DOHH2 (cell line): ENCODE measurements at regions not wholly inside any gene's neighbourhood (a gene's known extent, or its start where the extent isn't known, plus 50 kb on each side); places are given as distances from the start of the nearest gene placed in this dataset.

Experiments
- H3F3A ChIP-seq: fragments of 200-600 bp; sonication (generic), shearing (Covaris generic); 2 replicates; pipeline ENCODE4 v1.6.0; 2016; ENCODE audit warnings: antibody characterized with exemption, mild to moderate bottlenecking; ENCODE audit not compliant: control insufficient read depth, insufficient read depth
- H3K27ac ChIP-seq: fragments of 200-600 bp; sonication (generic); 2 replicates; pipeline ENCODE4 v1.5.1; 2014; ENCODE audit warnings: low read depth, mild to moderate bottlenecking, low read length, moderate library complexity
- H3K27me3 ChIP-seq: fragments of 200-600 bp; sonication (generic); 2 replicates; pipeline ENCODE4 v1.6.1; 2014; ENCODE audit warnings: mild to moderate bottlenecking, low read length, mixed read lengths; ENCODE audit not compliant: control insufficient read depth
- H3K36me3 ChIP-seq: fragments of 200-600 bp; sonication (generic); 2 replicates; pipeline ENCODE4 v1.6.1; 2014; ENCODE audit warnings: mild to moderate bottlenecking, low read length, moderate library complexity, mixed read lengths; ENCODE audit not compliant: control insufficient read depth
- H3K4me1 ChIP-seq: fragments of 200-600 bp; sonication (generic); 2 replicates; pipeline ENCODE4 v1.6.1; 2014; ENCODE audit warnings: mild to moderate bottlenecking, low read length, mixed read lengths; ENCODE audit not compliant: control insufficient read depth
- H3K4me2 ChIP-seq: fragments of 200-600 bp; sonication (generic); 2 replicates; pipeline ENCODE4 v1.6.0; 2014; ENCODE audit warnings: mild to moderate bottlenecking, low read length, moderate library complexity
- H3K4me3 ChIP-seq: fragments of 200-600 bp; sonication (generic); 2 replicates; pipeline ENCODE4 v1.5.1; 2014; ENCODE audit warnings: mild to moderate bottlenecking, low read length, mixed read lengths
- H3K79me2 ChIP-seq: fragments of 200-600 bp; sonication (generic); 2 replicates; pipeline ENCODE4 v1.6.1; 2014; ENCODE audit warnings: mild to moderate bottlenecking, low read length, mixed read lengths; ENCODE audit not compliant: control insufficient read depth
- H3K9me2 ChIP-seq: fragments of 200-600 bp; sonication (generic); replicated peaks from 2 replicates; pipeline ENCODE4 v1.6.1; 2014; ENCODE audit warnings: mild to moderate bottlenecking, low read length, mixed read lengths; ENCODE audit not compliant: control insufficient read depth
- H3K9me3 ChIP-seq: fragments of 200-600 bp; sonication (generic); 2 replicates; pipeline ENCODE4 v1.6.1; 2014; ENCODE audit warnings: antibody characterized with exemption, low read length, mixed read lengths; ENCODE audit not compliant: control insufficient read depth, insufficient read depth
- H4K20me1 ChIP-seq: fragments of 200-600 bp; sonication (generic); 2 replicates; pipeline ENCODE4 v1.6.0; 2014; ENCODE audit warnings: low read depth, mild to moderate bottlenecking, antibody characterized with exemption, low read length, moderate library complexity; ENCODE audit not compliant: control insufficient read depth, insufficient read depth
- EZH2phosphoT487 ChIP-seq: fragments of 200-600 bp; sonication (generic); IDR thresholded peaks from 2 replicates; pipeline ENCODE4 v1.6.1; 2017; ENCODE audit warnings: borderline replicate concordance, mild to moderate bottlenecking, antibody characterized with exemption, low read length, moderate library complexity, mixed read lengths
- TF ChIP-seq, protein P1 (sequence below): fragments of 200-600 bp; sonication (generic); IDR thresholded peaks from one replicate; pipeline ENCODE4 v1.5.1; 2014; ENCODE audit warnings: antibody characterized with exemption, mild to moderate bottlenecking, low read depth, low read length; ENCODE audit not compliant: poor library complexity, severe bottlenecking

DNA sequence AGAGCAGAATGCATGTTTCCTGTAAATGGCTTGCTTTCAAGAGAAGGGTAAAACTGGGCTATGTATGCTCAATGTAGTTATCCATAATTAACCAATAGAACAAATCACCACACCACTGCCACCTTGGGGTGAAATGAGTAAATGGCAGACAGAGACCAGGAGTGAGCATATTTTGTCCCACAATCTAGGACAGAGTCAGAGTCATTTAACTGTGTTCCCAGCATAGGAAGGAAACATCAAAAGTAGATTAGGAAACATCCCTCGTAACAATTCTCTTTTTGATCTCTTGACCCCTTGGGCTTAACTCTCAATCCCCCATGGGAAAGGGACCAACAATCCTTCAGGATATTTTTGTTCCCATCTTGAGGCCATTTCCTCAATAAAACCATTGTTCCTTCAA lies 224.8 kb downstream of the NHLRC3 start:
- no peaks in the 10 kb centered on the region for H3F3A ChIP-seq
- H3K9me2 ChIP-seq = no peaks in the 10 kb centered on the region
- no peaks in the 10 kb centered on the region for H3K79me2 ChIP-seq
- no peaks in the 10 kb centered on the region for H3K9me3 ChIP-seq
- no peaks in the 10 kb centered on the region for H4K20me1 ChIP-seq
- H3K27me3 ChIP-seq = no peaks in the 10 kb centered on the region; the same call in 1 of the 2 replicates
- H3K27ac ChIP-seq = no peak overlapping the region
- H3K4me1 ChIP-seq = no peaks in the 10 kb centered on the region
- TF ChIP-seq, protein P1, sequence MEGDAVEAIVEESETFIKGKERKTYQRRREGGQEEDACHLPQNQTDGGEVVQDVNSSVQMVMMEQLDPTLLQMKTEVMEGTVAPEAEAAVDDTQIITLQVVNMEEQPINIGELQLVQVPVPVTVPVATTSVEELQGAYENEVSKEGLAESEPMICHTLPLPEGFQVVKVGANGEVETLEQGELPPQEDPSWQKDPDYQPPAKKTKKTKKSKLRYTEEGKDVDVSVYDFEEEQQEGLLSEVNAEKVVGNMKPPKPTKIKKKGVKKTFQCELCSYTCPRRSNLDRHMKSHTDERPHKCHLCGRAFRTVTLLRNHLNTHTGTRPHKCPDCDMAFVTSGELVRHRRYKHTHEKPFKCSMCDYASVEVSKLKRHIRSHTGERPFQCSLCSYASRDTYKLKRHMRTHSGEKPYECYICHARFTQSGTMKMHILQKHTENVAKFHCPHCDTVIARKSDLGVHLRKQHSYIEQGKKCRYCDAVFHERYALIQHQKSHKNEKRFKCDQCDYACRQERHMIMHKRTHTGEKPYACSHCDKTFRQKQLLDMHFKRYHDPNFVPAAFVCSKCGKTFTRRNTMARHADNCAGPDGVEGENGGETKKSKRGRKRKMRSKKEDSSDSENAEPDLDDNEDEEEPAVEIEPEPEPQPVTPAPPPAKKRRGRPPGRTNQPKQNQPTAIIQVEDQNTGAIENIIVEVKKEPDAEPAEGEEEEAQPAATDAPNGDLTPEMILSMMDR = peak; percentile 84
- TF ChIP-seq EZH2phosphoT487 = no peak
- H3K4me3 ChIP-seq = no peak overlapping the region
- H3K36me3 ChIP-seq = no peaks in the 10 kb centered on the region
- H3K4me2 ChIP-seq = no peak overlapping the region

DNA sequence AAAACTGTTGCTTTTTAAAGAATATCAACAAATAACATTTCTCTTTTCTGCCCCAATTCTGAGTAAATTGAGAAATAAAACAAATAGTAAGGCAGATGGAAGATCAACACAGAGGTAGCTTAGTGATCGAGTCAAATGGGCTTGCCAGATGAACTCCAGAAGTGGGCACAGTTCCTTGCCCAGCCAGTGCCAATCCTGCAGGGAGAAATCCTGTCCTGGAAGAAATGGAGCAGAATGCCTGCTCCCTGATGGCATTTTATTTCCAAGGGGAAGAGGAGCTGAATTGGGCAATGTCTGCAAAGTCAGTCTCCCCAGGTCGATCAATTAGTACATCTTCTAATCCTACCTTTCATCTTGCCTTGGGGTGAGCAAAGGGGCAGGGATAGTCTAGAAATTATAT lies 225.3 kb downstream of the NHLRC3 start:
- H3K27ac ChIP-seq = no peak overlapping the region
- no peaks in the 10 kb centered on the region for H4K20me1 ChIP-seq
- no peaks in the 10 kb centered on the region for H3K9me3 ChIP-seq
- H3K36me3 ChIP-seq = no peaks in the 10 kb centered on the region
- no peak overlapping the region for H3K4me2 ChIP-seq
- no peaks in the 10 kb centered on the region for H3F3A ChIP-seq
- H3K79me2 ChIP-seq = no peaks in the 10 kb centered on the region
- no peak for TF ChIP-seq EZH2phosphoT487
- TF ChIP-seq, protein P1 = no peak
- H3K4me3 ChIP-seq = no peak overlapping the region
- H3K4me1 ChIP-seq = no peaks in the 10 kb centered on the region
- no peaks in the 10 kb centered on the region; the same call in 1 of the 2 replicates for H3K27me3 ChIP-seq
- no peaks in the 10 kb centered on the region for H3K9me2 ChIP-seq

DNA sequence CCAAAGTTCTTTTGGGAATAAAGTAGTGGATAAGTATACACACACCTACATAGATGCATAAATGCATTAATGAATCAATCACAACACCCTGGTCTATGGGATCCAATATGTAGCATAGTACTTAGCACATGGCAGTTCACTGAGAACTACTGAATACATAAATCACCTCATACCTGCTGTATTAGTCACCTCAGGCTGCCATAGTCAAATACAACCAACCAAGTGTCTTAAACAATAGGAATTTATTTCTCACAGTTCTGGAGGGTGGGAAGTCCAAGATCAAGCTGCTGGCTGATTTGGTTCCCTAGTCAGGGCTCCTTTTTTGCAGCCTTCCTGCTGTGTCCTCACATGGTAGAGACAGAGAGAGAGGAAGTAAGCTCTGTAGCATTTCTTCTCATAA lies 228.2 kb downstream of the NHLRC3 start:
- Histone ChIP-seq H3K27me3 (no peaks in the 10 kb centered on the region), H3F3A (no peaks in the 10 kb centered on the region), H3K4me1 (no peaks in the 10 kb centered on the region), H3K4me2 (no peak overlapping the region), H3K27ac (no peak overlapping the region), H3K79me2 (no peaks in the 10 kb centered on the region), H4K20me1 (no peaks in the 10 kb centered on the region), H3K4me3 (no peak overlapping the region), H3K9me3 (no peaks in the 10 kb centered on the region), H3K9me2 (no peaks in the 10 kb centered on the region), H3K36me3 (no peaks in the 10 kb centered on the region)
- TF ChIP-seq EZH2phosphoT487 = no peak
- TF ChIP-seq, protein P1 = no peak

DNA sequence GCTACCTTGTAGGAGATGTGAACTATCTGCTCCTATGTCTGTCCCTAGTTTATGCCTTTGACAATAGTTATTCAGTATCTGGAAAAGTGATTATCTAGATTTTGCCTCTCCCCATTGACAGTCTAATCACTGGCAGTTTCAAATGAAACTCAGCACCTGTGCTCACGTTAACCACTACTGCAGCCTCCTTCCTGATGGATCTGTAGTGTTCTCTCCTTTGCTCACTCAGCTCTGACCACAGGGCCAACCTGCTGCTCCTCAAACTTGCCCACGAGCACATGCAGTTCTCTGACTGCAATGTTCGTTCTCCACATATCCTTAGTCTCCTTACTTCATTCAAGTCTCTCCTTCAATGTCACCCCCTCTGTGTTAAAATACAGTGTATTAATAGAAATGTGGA lies 230.1 kb downstream of the NHLRC3 start:
- Histone ChIP-seq H3K4me1 (no peaks in the 10 kb centered on the region), H3K36me3 (no peaks in the 10 kb centered on the region), H3K4me3 (no peak overlapping the region), H3F3A (no peaks in the 10 kb centered on the region), H3K9me3 (no peaks in the 10 kb centered on the region), H3K9me2 (no peaks in the 10 kb centered on the region), H3K27ac (no peak overlapping the region), H3K4me2 (no peak overlapping the region), H3K27me3 (no peaks in the 10 kb centered on the region), H3K79me2 (no peaks in the 10 kb centered on the region), H4K20me1 (no peaks in the 10 kb centered on the region)
- TF ChIP-seq EZH2phosphoT487 = no peak
- TF ChIP-seq, protein P1 = no peak
